ENCODE measurements at regions not wholly inside any gene's neighbourhood (a gene's known extent, or its start where the extent isn't known, plus 50 kb on each side); places are given as distances from the start of the nearest gene placed in this dataset.
A peak's percentile ranks its signal among the peaks of the same experiment; 100 is the strongest.

GRCh38 chr6:33950891-33951889 lies 147.4 kb upstream of the MLN start:
- DNase-seq = peak in 1 of 2 experiments; percentile 97

- DNase-seq = peak; percentile 98
Observed at GRCh38 chr6:33950472-33950881, 146.7 kb upstream of the MLN start.

DNA sequence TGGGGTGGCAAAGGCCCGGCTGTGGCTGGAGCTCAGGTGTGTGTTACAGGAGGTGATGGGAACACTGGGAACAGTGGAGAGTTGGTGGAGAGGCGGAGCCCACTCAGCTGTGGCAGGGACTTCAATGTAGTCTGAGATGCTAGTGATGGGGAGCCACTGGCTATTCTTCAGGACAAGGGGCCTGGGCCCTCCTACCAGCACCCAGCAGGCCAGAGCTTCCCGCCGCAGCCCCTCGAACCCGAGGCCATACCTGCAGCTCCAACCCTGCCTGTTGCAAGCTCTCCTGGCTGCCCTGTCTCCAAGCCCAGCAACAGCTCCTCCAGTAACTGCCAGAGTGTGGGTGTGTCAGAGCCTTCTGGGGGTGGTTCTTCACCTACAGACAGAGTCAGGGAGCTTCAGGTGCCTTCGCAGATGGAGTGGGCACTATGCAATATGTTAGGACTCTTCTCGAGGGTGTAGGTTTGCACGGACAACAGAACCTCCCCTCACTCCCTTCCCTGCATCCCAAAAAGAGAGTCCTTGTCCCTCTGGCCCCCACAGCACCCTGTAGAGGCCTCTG lies 146.2 kb upstream of the MLN start:
- peak; percentile 67 to 71 for DNase-seq

DNA sequence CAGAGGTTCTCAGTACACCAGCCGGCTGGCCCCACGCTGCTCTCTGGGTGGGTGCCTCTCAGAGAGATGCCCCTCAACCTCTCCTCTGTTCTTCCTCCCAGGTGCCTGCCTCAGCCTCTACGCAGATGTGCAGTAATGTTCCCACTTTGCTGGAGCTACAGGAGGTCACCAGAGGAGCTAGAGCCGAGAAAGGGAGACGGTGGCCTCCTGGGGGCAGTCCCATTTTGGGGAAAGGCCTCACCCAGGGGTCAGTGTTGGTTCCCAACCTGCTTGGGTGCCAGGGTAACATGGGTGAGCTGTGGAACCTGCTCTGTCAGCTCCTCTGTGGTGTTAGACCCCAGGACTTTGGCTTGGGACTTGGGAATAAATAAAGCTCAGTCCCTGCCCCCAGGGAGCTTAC lies 145.3 kb upstream of the MLN start:
- DNase-seq = no peak

DNA sequence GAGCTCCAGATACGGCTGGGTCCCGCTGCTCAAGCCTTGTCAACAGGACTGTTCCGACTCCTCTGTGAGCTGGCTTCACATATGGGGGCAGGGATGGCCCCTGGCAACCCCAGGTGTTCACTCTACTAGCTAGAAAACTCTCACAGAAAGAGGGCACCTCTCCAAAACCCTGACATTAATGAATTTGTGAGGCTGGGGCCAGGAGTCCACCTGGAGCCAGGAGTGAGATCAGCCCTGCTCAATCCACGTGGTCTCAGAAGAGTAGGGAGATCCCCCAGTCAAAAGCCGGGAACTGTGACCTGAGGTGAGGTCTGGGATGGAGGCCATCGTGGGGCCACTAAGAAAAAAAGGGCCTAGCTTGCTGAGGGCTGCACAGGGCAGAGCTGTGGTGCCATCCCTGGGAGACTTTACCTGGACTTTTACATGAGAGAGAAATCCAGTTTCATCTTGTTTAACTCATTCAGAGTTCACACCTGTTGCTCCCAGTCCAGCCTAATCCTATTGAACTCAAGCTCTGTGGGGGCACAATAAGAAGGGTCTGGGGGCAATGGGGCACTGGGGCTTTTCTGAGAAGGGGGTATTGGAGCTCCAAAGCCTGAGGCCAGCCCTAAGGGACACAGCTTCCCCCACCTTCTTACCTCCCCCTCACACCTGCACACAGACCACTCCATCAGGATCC lies 144.3 kb upstream of the MLN start:
- no peak for DNase-seq

GRCh38 chr6:33947047-33947446 lies 143.2 kb upstream of the MLN start:
- no peak for DNase-seq

- DNase-seq = no peak
Observed at GRCh38 chr6:33945931-33946330, 142.1 kb upstream of the MLN start.

DNA sequence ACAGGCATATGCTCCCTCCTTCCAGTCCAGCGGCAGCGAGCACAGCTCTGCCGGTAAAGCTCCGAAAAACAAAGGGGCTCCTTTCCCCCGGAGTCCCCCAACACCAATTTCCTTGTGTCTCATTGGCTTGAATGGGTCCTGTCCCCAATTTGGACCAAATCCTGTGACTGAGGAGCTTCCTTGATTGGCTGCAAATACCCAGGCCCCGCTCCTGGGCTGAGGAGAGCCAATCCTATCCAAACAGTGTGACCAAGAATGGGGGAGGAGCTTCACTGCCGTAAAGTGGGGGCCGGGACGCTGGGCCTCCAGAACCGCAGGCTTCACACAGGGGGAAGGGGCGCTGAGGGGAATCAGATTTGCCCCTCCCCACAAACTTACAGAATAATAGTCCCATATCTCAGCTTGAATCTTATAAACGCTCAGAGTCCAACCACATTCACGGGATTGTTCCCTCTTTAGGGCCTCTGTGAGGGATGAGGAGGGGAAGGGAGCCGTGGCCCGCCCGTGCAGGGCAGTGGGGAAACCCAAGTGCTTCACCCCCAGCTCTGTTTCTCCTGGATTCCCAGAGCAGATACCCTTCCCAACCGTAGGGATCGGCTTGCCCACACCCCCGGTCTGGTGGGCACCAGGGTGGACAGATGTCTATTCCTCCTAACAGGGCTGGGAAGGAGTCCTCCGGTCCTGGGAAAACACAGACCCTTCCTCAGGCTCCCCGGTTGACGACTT lies 141.0 kb upstream of the MLN start:
- DNase-seq = no peak

- no peak for DNase-seq
Observed at GRCh38 chr6:33936886-33937285, 133.1 kb upstream of the MLN start.

- DNase-seq = peak; percentile 28 to 78
Observed at GRCh38 chr6:33935439-33936080, 131.8 kb upstream of the MLN start.

GRCh38 chr6:33934731-33935270 lies 131.0 kb upstream of the MLN start:
- DNase-seq = no peak

DNA sequence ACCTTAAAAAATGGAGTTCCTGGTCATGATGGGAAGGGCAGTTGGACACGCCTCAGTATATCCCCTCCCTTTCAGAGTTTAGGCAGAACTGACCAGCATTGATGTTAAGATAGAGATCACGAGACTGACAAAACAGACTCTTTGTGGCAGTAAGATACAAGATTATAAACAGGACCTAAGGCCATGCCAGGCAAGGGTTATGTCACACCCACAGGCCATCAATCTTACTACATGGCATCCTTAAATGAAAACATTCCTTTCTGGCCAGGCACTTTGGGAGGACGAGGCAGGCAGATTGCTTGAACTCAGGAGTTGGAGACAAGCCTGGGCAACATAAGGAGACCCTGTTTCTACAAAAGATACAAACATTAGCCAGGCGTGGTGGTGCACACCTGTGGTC lies 129.3 kb upstream of the MLN start:
- DNase-seq = no peak

DNA sequence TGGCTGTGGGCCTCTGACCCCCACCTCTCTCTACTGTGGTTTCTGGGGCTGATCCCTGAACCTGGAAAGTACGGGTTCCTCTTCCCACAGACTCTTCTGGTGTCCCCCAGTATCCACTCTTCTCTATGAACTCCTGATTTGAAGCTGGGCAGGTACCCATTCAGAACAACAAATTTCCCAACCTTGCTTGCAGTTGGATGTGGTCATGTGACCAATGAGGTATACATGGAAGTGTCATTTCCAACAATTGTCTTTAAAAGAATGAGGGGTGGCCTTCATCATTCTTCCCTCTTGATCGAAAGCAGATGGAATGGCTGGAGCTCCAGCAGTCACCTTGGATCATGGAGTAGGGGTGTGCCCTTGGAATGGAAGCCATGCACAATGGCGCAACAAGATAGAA lies 128.0 kb upstream of the MLN start:
- DNase-seq = no peak

DNA sequence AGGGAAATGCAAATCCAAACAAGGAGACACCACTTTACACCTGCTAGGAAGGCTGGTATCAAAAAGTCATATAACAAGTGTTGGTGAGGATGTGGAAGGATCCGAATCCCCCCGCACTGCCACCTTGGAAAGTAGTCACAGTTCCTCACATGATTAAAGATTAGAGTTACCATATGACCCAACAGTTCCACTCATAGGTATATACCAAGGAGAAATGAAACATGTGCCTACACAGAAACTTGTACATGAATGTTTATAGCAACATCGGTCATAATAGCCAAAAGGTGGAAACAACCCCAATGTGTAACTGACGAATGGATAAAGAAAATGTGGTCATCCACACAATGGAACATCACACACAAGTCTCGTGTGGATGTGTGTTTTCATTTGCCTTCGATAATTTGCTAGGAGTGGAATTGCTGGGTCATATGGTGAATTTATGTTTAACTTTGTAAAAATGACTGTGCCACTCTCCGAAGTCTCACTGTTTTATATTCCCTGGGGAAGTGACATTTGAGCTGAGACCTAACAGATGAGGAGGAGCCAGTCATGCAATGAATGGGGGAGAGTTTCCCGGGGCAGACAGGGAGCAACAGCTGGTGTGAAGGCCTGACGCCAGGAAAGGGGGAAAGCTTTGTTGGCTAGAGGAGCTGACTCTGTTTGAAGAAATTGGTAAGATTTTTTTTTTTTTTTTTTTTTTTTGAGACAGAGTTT lies 125.9 kb upstream of the MLN start:
- peak in 1 of 2 experiments; percentile 36 for DNase-seq

- no peak for DNase-seq
Observed at GRCh38 chr6:33927616-33928015, 123.8 kb upstream of the MLN start.

DNA sequence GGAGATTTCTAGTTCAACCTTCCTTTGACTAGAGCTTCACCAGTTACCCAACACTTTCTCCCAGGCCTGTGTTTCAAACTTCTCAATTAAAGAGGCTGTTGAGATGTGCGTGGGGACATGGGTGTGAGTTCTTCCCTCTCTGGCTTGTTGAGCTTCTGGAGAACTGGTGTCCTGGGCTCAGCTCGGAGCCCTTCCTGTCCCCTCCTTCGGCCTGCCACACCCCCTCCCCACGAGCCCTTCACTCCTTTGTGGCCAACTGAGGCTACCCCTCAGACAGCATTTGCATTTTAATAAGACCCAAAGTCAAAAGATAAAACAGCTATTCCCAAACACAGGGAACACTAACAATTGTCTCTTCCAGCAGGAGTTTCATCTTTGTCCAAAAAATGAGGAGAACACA lies 123.3 kb upstream of the MLN start:
- DNase-seq = no peak

GRCh38 chr6:33926451-33926850 lies 122.6 kb upstream of the MLN start:
- DNase-seq = peak; percentile 18 to 40

GRCh38 chr6:33925936-33926335 lies 122.1 kb upstream of the MLN start:
- no peak for DNase-seq

DNA sequence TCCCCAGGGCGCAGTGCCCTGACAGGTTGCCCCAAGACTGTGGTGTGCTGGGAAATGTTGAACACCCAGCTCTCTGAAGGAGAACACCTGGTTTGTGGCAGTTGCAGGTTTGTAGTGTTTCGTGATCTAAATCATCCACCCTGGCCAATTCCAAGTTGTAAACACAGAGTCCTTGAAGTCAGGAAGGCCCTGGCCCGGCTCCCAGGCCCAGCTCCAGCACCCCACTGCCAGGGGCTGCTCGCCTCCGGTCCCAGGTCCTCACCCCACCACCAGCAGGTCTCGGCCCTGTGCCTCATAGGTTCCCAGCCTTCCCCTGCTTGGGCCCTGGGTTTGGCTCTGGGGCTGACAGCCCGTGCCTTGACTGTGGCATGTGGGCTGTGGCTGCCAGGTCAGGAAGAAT lies 121.4 kb upstream of the MLN start:
- DNase-seq = no peak

GRCh38 chr6:33924681-33925080 lies 120.9 kb upstream of the MLN start:
- no peak for DNase-seq

GRCh38 chr6:33923857-33924514 lies 120.2 kb upstream of the MLN start:
- no peak for DNase-seq

Data from NCI-H526 (cell line).